Liver (tissue), 3 donors: ENCODE measurements at regions not wholly inside any gene's neighbourhood (a gene's known extent, or its start where the extent isn't known, plus 50 kb on each side); places are given as distances from the start of the nearest gene placed in this dataset.

ENCODE experiments used
- REST ChIP-seq: IDR thresholded peaks from 2 replicates; pipeline ENCODE4 v1.6.1; 2016; ENCODE audit warnings: antibody characterized with exemption, mild to moderate bottlenecking
- RXRA ChIP-seq, 2 donors: IDR thresholded peaks; 2 replicates each; pipeline ENCODE4 v1.6.1; 2017 to 2018; ENCODE audit warnings: antibody characterized with exemption in 2 of 2, mild to moderate bottlenecking in 1 of 2
- SP1 ChIP-seq: IDR thresholded peaks from 2 replicates; pipeline ENCODE4 v1.6.1; 2018; ENCODE audit warnings: antibody characterized with exemption, mild to moderate bottlenecking
- TAF1 ChIP-seq: conservative IDR thresholded peaks from 2 replicates; pipeline ENCODE4 v1.6.1; 2016; ENCODE audit warnings: antibody characterized with exemption, mild to moderate bottlenecking
- YY1 ChIP-seq: IDR thresholded peaks from 2 replicates; pipeline ENCODE4 v1.6.1; 2016; ENCODE audit warnings: antibody characterized with exemption, mild to moderate bottlenecking
- TF ChIP-seq, protein P1 (sequence below): fragments of 150-350 bp; IDR thresholded peaks from 2 replicates; pipeline ENCODE4 v1.5.1; 2017; ENCODE audit warnings: improper control_type of control experiment, low read depth, low read length; ENCODE audit not compliant: missing input control
- donor health status: healthy.
- donor health status: healthy.

DNA sequence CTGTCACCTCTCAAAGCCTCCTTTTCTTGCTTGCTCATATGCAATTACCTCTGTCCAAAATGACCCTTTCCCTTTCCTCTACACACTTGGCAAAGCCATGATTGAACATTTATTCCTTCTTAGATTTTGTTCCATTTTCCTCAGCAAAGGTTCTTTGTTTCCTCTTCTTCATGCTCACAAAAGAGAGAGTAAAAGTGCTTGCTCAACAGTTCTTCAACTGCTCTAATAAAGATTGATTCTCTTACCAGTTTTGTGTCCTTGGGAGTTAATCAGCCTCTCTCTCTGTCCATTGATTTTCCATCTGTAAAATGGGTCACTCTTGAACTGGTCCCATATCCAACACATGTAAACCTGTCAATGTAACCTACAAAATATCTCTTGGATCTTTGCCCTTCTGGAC, 186.4 kb downstream of the WNT5A start:
- TF ChIP-seq, protein P1, sequence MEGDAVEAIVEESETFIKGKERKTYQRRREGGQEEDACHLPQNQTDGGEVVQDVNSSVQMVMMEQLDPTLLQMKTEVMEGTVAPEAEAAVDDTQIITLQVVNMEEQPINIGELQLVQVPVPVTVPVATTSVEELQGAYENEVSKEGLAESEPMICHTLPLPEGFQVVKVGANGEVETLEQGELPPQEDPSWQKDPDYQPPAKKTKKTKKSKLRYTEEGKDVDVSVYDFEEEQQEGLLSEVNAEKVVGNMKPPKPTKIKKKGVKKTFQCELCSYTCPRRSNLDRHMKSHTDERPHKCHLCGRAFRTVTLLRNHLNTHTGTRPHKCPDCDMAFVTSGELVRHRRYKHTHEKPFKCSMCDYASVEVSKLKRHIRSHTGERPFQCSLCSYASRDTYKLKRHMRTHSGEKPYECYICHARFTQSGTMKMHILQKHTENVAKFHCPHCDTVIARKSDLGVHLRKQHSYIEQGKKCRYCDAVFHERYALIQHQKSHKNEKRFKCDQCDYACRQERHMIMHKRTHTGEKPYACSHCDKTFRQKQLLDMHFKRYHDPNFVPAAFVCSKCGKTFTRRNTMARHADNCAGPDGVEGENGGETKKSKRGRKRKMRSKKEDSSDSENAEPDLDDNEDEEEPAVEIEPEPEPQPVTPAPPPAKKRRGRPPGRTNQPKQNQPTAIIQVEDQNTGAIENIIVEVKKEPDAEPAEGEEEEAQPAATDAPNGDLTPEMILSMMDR: no peak
- no peak for TF ChIP-seq SP1
- no peak for TF ChIP-seq REST
- TF ChIP-seq YY1: no peak
- TF ChIP-seq TAF1: no peak
- no peak for TF ChIP-seq RXRA (IDR thresholded peaks at IDR 0.05)
